H54 (cell line): ENCODE measurements at regions not wholly inside any gene's neighbourhood (a gene's known extent, or its start where the extent isn't known, plus 50 kb on each side); places are given as distances from the start of the nearest gene placed in this dataset.

Experiments used
- DNase-seq: peaks from one replicate; pipeline ENCODE4 v3.0.0; 2011; ENCODE audit warnings: low spot score, mixed read lengths; ENCODE audit not compliant: insufficient read length
- FAIRE-seq: peaks from 3 replicates; lab custom pipeline; 2011; peaks lifted over from hg19 to GRCh38; lab: Jason Lieb, UNC
- POLR2A ChIP-seq: IDR thresholded peaks from 2 replicates; pipeline ENCODE4 v1.6.1; 2011; ENCODE audit warnings: low read depth, mild to moderate bottlenecking, low read length

DNA sequence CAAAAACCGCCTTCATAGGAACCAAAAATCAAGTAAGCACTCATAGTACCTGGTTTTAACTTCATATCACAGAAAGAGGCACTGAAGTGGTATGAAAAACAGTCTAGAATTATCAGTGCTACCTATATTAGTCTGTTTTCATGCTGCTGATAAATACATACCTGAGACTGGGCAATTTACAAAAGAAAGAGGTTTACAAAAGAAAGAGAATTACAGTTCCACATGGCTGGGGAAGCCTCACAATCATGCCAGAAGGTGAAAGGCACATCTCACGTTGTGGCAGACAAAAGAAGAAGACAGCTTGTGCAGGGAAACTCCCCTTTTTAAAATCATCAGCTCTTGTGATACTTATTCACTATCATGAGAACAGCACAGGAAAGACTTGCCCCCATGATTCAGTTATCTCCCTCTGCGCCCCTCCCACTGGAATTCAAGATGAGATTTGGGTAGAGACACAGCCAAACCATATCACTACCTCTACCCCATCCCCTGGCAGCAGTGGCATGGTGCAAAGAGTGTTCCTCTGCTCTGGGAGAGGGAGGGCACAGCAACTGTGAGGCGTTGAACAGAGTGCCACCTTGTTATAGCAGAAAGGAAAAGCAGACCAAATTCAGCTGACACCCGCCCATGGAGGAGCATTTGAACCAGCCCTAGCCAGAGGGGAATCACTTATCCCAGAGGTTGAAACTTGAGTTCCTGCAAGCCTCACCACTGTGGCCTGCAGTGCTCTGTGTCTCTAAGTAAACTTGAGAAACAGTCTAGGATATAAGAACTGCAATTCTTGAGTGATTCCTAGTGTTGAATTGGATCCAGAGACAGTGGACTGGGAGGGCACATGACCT lies 61.9 kb upstream of the PTPRZ1 start:
- no peak for TF ChIP-seq POLR2A
- FAIRE-seq, result no peak
- DNase-seq, result no peak

DNA sequence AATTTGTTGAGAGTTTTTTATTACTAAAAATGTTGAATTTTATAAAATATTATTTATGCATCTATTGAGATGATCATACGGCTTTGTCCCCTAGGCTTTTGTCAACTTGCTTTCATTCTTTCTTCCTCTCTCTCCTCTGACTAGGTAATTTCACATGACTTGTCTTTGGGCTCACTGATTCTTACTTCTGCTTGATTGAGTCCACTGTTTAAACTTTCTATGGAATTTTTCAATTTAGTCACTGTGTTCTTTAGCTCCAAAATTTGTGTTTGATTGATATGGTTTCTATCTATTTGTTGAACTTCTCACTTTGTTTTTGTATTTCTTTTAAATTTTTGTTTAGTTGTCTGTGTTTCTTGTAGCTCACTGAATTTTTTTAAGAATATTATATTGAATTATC lies 65.9 kb upstream of the PTPRZ1 start:
- FAIRE-seq (no peak), DNase-seq (no peak)
- no peak for TF ChIP-seq POLR2A

DNA sequence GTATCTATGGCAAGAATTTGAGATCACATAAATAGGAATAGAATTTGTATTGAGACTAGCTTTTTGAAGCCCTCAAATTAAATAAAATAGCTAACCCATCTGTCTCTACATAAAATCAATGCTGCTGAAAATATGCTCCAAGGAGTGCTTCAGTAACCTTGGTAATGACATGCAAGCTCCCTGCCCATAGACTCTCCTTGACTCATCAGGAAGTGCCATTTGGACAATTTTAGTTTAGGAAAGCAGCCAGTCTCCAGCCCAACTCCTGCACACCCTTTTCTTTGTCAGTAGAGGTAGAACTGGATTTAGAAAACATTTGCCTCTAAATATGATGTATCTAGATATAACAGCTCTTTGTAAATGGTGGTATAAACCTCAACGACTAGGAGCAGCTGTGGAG lies 69.9 kb upstream of the PTPRZ1 start:
- FAIRE-seq (no peak), DNase-seq (no peak)
- no peak for TF ChIP-seq POLR2A

DNA sequence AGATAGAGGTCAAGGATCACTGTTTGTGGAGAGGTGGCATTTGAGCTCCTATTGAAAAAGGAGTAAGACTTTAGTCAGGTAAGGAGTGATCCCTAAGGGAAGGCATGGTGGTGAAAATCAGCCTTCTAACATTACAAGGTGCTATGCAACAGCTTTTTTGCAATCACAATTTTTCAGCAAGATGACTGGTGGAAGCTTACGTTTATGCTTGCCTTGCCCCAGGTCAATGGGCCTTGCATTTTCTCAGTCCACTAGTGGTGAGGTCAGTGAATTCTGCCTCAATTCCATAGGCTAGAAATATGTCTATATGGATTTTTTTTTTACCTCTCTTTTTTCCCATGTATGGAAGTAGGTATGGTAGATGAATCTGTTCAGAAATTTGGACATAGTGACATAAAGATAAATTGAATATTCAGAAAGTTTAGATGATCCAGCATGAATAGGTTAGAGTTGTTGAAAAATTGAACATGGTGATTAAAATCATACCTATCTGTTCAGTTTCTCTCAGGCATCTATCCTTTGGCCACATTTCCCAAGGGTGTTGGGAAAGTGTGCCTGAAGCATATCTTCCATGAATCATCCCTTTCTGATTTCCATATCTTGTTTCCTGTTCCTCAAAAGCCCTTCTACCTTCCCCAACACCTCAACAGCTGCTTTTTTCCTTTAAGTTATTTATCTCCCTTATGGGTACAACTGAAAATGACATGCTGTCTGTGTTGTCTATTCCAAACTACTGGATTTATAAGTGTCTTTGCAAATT lies 71.9 kb upstream of the PTPRZ1 start:
- DNase-seq (no peak), FAIRE-seq (no peak)
- TF ChIP-seq POLR2A, result no peak

DNA sequence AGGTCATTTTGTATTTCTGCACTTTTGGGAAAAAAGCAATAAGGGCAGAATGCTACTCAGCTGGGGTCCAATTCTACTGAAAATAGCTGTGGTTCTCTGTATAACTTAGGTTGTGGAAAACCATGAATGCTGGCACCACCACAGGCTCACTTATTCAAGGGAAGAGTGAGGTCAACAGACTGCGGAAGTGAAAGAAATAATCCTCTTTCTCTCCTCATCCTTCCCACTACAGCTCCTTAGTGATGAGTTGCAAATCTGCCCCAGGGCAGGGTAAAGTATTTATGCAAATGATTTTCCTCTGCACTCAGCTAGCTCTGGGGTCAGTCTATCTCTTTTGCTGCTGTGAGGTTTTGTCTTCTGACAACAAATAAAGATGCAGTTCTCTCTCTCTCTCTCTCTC lies 74.1 kb upstream of the PTPRZ1 start:
- FAIRE-seq (no peak), DNase-seq (no peak)
- no peak for TF ChIP-seq POLR2A

DNA sequence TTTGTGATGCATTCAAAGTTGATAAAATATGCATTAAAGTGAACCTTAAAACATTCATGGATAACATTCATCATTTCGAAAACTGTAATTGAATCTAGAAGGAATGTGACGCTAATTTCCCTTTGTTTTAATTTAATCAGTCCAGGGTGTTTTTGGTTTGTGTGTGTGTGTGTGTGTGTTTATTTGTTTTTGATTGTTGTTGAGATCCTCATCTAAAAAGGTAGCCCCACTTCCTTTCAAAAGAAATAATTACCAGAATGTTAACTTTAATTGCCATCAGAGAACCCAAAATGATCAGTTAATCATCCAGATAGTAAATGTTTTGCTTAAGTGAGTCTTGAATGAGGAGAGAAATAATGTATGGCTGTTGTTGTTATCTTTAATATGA lies 74.5 kb upstream of the PTPRZ1 start:
- no peak for TF ChIP-seq POLR2A
- FAIRE-seq (no peak), DNase-seq (no peak)

DNA sequence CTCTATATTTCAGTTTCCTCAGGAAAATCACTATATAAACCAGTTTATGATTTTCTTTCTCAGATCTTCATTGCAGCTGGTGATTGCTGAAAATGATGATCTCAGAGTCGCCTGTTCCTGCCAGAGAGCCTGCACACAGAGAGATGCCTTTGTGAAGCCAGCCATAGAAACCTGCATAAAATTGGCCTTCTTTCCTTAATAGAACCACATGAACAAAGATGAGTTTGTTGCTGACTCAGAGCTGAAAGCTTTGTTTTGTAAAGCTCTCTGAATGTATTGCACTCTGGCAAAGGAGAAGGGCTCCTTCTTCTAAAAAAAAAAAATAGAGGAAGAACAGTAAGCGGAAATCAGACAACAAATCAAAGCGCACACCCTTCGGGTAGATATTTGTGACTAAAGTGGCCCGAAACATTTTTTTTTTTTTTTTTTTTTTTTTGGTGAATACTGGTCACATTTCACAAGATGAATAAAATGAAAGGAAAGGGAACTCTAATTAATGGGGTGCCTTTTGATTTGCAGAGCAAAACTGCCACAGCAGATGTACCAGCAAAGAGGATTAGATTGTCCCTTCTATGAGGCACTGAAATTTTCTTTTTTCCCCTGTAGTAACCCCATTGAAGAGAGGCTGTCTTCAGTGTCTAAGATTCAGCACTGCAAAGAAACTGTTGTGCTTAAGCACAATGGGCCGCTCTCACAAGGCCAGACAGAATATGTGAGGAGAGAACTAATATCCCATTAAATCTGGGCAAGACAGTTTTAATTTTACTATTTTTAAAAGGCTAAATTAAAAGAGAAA lies 75.1 kb upstream of the PTPRZ1 start:
- FAIRE-seq (no peak), DNase-seq (no peak)
- TF ChIP-seq POLR2A, result no peak

DNA sequence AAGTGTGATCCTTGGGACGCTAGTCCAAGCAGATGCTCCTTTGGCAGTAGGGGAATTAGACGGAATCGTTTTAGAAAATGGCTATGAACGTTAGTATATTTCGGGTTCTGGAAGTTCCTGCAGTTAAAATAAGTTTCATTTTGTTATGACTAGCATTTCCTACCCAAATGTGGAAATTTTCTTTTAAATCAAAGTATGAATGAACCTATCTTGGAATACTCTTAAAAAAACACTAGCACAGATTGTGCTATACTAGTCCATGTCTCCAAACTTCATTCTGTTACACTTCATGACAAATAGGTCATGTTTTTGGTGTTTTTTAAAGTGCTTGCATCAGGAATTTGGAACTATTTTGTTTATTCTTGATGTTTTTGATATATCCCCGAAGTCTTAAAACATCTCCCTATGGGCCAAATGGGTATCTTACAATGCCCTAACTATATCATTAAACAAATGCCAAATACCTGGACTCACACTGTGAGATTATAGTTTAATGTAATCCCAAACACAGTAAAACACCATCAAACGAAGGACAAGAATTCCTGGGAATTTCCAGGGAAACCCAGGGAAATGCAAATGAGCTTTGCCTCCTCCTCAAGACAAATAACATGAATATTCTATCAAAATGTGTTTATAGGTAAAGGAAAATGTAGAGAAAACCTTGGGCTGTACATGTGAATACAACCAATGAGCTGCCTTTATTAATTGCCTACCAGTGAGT lies 75.9 kb upstream of the PTPRZ1 start:
- DNase-seq (no peak), FAIRE-seq (no peak)
- TF ChIP-seq POLR2A, result no peak

DNA sequence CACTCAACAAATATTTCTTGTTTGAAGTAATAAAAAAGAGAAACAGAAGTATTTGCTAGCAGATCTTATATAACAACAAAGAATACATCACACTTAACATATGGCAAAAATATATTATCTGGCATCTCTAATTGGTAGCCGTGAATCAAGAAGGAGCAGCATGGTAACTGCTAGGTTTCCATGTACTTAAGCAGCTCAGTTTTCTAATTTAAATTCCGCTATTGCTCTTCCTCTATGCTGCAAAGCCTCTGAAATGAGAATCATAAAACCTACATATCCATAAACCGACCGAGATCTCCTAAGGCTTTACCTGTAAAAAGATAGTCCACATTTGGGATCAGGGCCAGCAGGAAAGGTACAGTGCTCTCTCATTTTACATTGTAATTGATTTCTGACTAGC lies 76.6 kb upstream of the PTPRZ1 start:
- FAIRE-seq (no peak), DNase-seq (no peak)
- TF ChIP-seq POLR2A, result no peak

DNA sequence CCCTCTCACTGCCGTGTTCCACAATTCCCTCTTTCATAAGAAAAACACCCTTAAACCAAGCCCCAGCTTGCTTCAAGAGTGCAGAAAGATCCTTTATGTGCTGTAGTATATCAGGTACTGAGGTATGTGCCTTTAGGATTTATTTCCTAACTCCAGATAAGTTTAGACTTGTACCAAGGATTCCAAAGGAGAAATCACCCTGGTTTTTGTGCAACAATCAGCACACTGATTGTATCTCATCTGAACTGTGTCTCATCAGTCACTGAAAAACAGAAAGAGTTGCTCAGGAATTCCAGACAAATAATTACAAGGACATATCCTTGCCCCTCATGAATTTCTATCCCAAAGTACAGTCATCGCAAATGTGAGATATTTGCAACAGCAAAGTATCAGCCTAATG lies 77.2 kb upstream of the PTPRZ1 start:
- no peak for TF ChIP-seq POLR2A
- FAIRE-seq (no peak), DNase-seq (no peak)

DNA sequence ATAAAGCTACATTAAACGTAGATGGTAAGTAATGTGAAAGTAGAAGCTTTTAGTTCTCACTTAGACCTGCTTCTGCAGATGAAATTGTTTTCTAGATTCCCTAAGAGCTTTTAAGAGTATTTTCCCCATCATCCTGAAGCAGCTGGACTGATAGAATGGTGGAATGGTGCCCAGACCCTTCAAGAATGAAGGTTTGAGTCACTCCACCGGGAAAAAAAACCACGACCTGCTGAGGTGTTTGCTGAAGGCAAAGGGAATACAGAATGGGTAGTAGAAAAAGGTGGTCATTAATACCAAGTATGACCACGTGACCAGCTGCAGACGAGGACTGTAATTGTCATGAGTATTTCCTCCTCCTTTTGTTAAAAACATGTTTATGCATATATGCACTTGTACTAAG lies 79.2 kb upstream of the PTPRZ1 start:
- no peak for TF ChIP-seq POLR2A
- DNase-seq (no peak), FAIRE-seq (no peak)

DNA sequence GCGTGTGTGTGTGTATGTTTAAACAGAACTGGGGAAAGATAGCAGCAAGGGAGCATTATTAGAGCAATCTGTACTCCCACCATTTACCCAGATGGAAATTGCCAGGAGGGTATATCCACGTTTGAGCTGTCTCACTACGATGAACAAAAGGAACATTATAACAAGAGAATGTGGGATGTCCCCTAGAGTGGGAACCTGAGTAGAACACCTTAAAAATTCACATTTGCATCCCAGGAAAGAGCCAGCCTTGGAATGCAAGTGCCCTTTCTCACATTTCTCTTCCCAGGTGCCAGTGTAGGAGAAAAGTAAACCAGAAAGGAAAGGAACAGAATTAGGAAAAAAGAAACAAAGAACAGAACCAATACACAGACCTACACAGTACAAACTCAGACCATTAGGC lies 95.3 kb upstream of the PTPRZ1 start:
- DNase-seq, result no peak
- FAIRE-seq, result no peak

DNA sequence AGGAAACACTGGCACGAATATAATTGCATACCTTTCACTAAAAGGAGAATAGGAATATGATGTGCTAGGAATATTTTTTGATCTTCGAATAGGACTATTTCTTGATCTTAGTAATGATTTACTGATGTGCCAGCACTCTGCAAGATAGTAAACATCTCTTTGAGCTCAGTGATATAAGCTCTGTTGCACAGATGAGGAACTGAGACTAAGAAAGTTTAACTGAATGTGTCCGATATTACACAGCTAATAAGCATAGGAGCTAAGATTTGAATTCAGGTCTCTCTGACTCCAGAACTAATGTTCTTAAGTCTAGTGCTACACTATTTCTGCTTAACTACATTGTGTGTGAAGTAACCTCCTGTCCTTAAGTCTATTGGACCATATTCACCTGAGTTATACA lies 98.4 kb upstream of the PTPRZ1 start:
- DNase-seq, result no peak
- FAIRE-seq, result no peak
- TF ChIP-seq POLR2A, result no peak

More for the DNA sequence above, 95.3 kb upstream of the PTPRZ1 start:
- TF ChIP-seq POLR2A, result no peak
